ENCODE measurements at regions not wholly inside any gene's neighbourhood (a gene's known extent, or its start where the extent isn't known, plus 50 kb on each side); places are given as distances from the start of the nearest gene placed in this dataset.

GRCh38 chr4:32460972-32461371 lies 1740.8 kb downstream of the PCDH7 start:
- Histone ChIP-seq H3K36me3 (ENCODE audit: control insufficient read depth in 2 of 2, extremely low read depth in 1 of 2, insufficient read depth in 1 of 2, low read length in 1 of 2) (no peaks in the 10 kb centered on the region), H3K4me1 (ENCODE audit: control insufficient read depth in 1 of 2, extremely low read depth in 1 of 2, insufficient read depth in 2 of 2, low read length in 2 of 2) (no peaks in the 10 kb centered on the region), H3K9me3 (no peaks in the 10 kb centered on the region), H3K27me3 (replicated peaks in 1 of 2; ENCODE audit: control insufficient read depth in 2 of 2, extremely low read depth in 1 of 2, insufficient read depth in 2 of 2, low read length in 1 of 2) (no peaks in the 10 kb centered on the region), H3K4me3 (ENCODE audit: control insufficient read depth in 1 of 2, extremely low read depth in 1 of 2, low read length in 1 of 2) (no peak overlapping the region), H3K27ac (ENCODE audit: low read length) (no peak overlapping the region)
- H3K27ac Mint-ChIP-seq, result no peak overlapping the region
- ATAC-seq (replicated peaks in 1 of 4) (no peak), DNase-seq (no peak)
- ChIA-PET CTCF (interaction anchor here in 1 of 2 donors (0.6 kb wide), 1 partner anchor 1746 kb away, joined by 4 read pairs; no protein-coding TSS in a partner anchor), POLR2A (no interaction called here)
- no peaks in the 10 kb centered on the region for H3K27me3 Mint-ChIP-seq
- no CpG with 5 or more reads among the region's 1 CpG for WGBS (ENCODE audit: insufficient coverage)
- H3K4me1 Mint-ChIP-seq, result no peaks in the 10 kb centered on the region
- no peak overlapping the region for H3K4me3 Mint-ChIP-seq
- H3K36me3 Mint-ChIP-seq, result no peaks in the 10 kb centered on the region
- H3K9me3 Mint-ChIP-seq, result peaks cover 11 to 20% (median 12%) of the 10 kb centered on the region in 3 donors

GRCh38 chr4:32462944-32463343 lies 1742.8 kb downstream of the PCDH7 start:
- POLR2A ChIA-PET, result no interaction called here
- Mint-ChIP-seq H3K4me1 (no peaks in the 10 kb centered on the region), H3K27ac (no peak overlapping the region), H3K4me3 (no peak overlapping the region), H3K36me3 (no peaks in the 10 kb centered on the region), H3K27me3 (no peaks in the 10 kb centered on the region), H3K9me3 (peaks cover 6 to 16% (median 6%) of the 10 kb centered on the region in 3 donors)
- H3K4me1 ChIP-seq (ENCODE audit: control insufficient read depth in 1 of 2, extremely low read depth in 1 of 2, insufficient read depth in 2 of 2, low read length in 2 of 2), result no peaks in the 10 kb centered on the region
- ATAC-seq (replicated peaks in 1 of 4) (no peak), DNase-seq (no peak)
- CTCF ChIA-PET, result interaction anchor here in 1 of 2 donors (0.5 kb wide), 1 partner anchor 21 kb away, joined by 3 read pairs; no protein-coding TSS in a partner anchor
- WGBS (ENCODE audit: insufficient coverage), result no CpG with 5 or more reads among the region's 1 CpG
- H3K27ac ChIP-seq (ENCODE audit: low read length), result no peak overlapping the region
- H3K36me3 ChIP-seq (ENCODE audit: control insufficient read depth in 2 of 2, extremely low read depth in 1 of 2, insufficient read depth in 1 of 2, low read length in 1 of 2), result no peaks in the 10 kb centered on the region
- H3K27me3 ChIP-seq (replicated peaks in 1 of 2; ENCODE audit: control insufficient read depth in 2 of 2, extremely low read depth in 1 of 2, insufficient read depth in 2 of 2, low read length in 1 of 2), result no peaks in the 10 kb centered on the region
- no peaks in the 10 kb centered on the region for H3K9me3 ChIP-seq
- H3K4me3 ChIP-seq (ENCODE audit: control insufficient read depth in 1 of 2, extremely low read depth in 1 of 2, low read length in 1 of 2), result no peak overlapping the region

DNA sequence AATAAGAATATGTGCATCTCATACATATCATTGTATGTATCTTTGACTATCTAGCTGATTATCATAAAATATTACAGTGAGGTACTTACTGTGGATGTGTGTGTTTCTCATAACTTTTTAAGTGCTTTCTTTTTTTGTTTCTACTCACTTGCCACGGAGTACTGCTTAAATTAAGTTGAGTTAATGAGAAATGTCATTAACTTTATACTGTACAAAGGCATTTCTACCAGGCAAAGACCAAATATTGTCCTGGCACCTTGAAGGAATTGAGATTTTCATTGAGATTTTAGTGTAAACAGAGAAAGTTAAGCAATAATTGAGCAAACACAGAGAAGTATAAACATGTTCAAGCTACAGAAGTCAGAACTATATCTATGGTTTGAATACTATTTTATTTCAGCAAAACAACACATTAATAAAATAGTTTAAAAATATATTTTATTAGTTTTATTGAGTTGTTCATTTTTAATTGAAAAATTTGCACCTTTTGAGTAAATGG lies 1750.0 kb downstream of the PCDH7 start:
- no peaks in the 10 kb centered on the region for H3K36me3 ChIP-seq (ENCODE audit: control insufficient read depth in 2 of 2, extremely low read depth in 1 of 2, insufficient read depth in 1 of 2, low read length in 1 of 2)
- H3K4me1 Mint-ChIP-seq, result no peaks in the 10 kb centered on the region
- no CpG with 5 or more reads among the region's 1 CpG for WGBS (ENCODE audit: insufficient coverage)

GRCh38 chr4:32472918-32473317 lies 1752.7 kb downstream of the PCDH7 start:
- H3K4me3 Mint-ChIP-seq, result no peak overlapping the region
- H3K4me3 ChIP-seq (ENCODE audit: control insufficient read depth in 1 of 2, extremely low read depth in 1 of 2, low read length in 1 of 2), result no peak overlapping the region
- H3K27me3 Mint-ChIP-seq, result no peaks in the 10 kb centered on the region
- ATAC-seq (replicated peaks in 1 of 4) (no peak), DNase-seq (no peak)
- no peaks in the 10 kb centered on the region for H3K4me1 ChIP-seq (ENCODE audit: control insufficient read depth in 1 of 2, extremely low read depth in 1 of 2, insufficient read depth in 2 of 2, low read length in 2 of 2)
- no peaks in the 10 kb centered on the region for H3K36me3 Mint-ChIP-seq
- CTCF ChIA-PET, result no interaction called here
- no peaks in the 10 kb centered on the region for H3K4me1 Mint-ChIP-seq
- no peaks in the 10 kb centered on the region for H3K36me3 ChIP-seq (ENCODE audit: control insufficient read depth in 2 of 2, extremely low read depth in 1 of 2, insufficient read depth in 1 of 2, low read length in 1 of 2)
- H3K27ac ChIP-seq (ENCODE audit: low read length), result no peak overlapping the region
- WGBS (ENCODE audit: insufficient coverage), result 37% methylated on average over 2 of the region's 2 CpGs
- H3K9me3 ChIP-seq, result no peaks in the 10 kb centered on the region
- no peaks in the 10 kb centered on the region for H3K27me3 ChIP-seq (replicated peaks in 1 of 2; ENCODE audit: control insufficient read depth in 2 of 2, extremely low read depth in 1 of 2, insufficient read depth in 2 of 2, low read length in 1 of 2)
- POLR2A ChIA-PET, result no interaction called here
- no peak overlapping the region for H3K27ac Mint-ChIP-seq
- H3K9me3 Mint-ChIP-seq, result peaks cover 5 to 21% (median 10%) of the 10 kb centered on the region in 3 donors

More for the DNA sequence above, 1750.0 kb downstream of the PCDH7 start:
- no peak overlapping the region for H3K4me3 ChIP-seq (ENCODE audit: control insufficient read depth in 1 of 2, extremely low read depth in 1 of 2, low read length in 1 of 2)
- H3K9me3 ChIP-seq, result no peaks in the 10 kb centered on the region
- H3K4me1 ChIP-seq (ENCODE audit: control insufficient read depth in 1 of 2, extremely low read depth in 1 of 2, insufficient read depth in 2 of 2, low read length in 2 of 2), result no peaks in the 10 kb centered on the region
- peaks cover 0 to 12% (median 3%) of the 10 kb centered on the region in 3 donors for H3K9me3 Mint-ChIP-seq
- H3K36me3 Mint-ChIP-seq, result no peaks in the 10 kb centered on the region
- H3K27ac ChIP-seq (ENCODE audit: low read length), result no peak overlapping the region
- DNase-seq, result no peak
- POLR2A ChIA-PET, result no interaction called here
- H3K4me3 Mint-ChIP-seq, result no peak overlapping the region
- no peaks in the 10 kb centered on the region for H3K27me3 Mint-ChIP-seq
- CTCF ChIA-PET, result interaction anchor here (0.6 to 0.8 kb wide), 2 partner anchors 11 to 924 kb away, joined by 3 to 6 read pairs; no protein-coding TSS in a partner anchor
- no peak overlapping the region for H3K27ac Mint-ChIP-seq
- H3K27me3 ChIP-seq (replicated peaks in 1 of 2; ENCODE audit: control insufficient read depth in 2 of 2, extremely low read depth in 1 of 2, insufficient read depth in 2 of 2, low read length in 1 of 2), result no peaks in the 10 kb centered on the region
- ATAC-seq (replicated peaks in 1 of 4), result no peak

DNA sequence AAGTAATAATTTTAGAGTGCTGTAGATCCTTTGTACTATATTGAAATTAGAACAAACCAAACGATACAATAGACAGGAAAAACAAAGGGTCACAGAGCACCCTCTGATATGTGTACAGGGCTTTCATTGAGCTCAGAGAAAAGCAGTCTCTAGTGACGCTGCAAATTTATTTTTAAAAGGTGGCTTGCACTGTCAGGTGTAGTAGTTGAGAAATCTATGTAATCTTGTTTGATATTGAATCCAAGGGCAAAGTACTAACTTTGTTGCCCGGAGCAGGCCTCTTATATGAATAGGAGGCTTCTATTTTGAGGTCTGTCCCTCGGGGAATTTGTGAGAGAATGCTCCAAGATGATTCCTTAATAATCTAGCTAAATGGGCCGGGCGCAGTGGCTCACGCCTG lies 1755.5 kb downstream of the PCDH7 start:
- WGBS (ENCODE audit: insufficient coverage), result 89% methylated on average over 3 of the region's 7 CpGs
- Mint-ChIP-seq H3K9me3 (peaks cover 5 to 25% (median 13%) of the 10 kb centered on the region in 3 donors), H3K27ac (no peak overlapping the region), H3K4me3 (no peak overlapping the region), H3K27me3 (no peaks in the 10 kb centered on the region), H3K36me3 (no peaks in the 10 kb centered on the region), H3K4me1 (no peaks in the 10 kb centered on the region)
- no peaks in the 10 kb centered on the region for H3K36me3 ChIP-seq (ENCODE audit: control insufficient read depth in 2 of 2, extremely low read depth in 1 of 2, insufficient read depth in 1 of 2, low read length in 1 of 2)
- H3K4me3 ChIP-seq (ENCODE audit: control insufficient read depth in 1 of 2, extremely low read depth in 1 of 2, low read length in 1 of 2), result no peak overlapping the region
- ChIA-PET POLR2A (no interaction called here), CTCF (interaction anchor here in 1 of 2 donors (0.6 kb wide), 1 partner anchor 195 kb away, joined by 5 read pairs; no protein-coding TSS in a partner anchor)
- no peak overlapping the region for H3K27ac ChIP-seq (ENCODE audit: low read length)
- H3K9me3 ChIP-seq, result no peaks in the 10 kb centered on the region
- H3K4me1 ChIP-seq (ENCODE audit: control insufficient read depth in 1 of 2, extremely low read depth in 1 of 2, insufficient read depth in 2 of 2, low read length in 2 of 2), result no peaks in the 10 kb centered on the region
- H3K27me3 ChIP-seq (replicated peaks in 1 of 2; ENCODE audit: control insufficient read depth in 2 of 2, extremely low read depth in 1 of 2, insufficient read depth in 2 of 2, low read length in 1 of 2), result no peaks in the 10 kb centered on the region
- no peak for DNase-seq
- no peak for ATAC-seq (replicated peaks in 1 of 4)

DNA sequence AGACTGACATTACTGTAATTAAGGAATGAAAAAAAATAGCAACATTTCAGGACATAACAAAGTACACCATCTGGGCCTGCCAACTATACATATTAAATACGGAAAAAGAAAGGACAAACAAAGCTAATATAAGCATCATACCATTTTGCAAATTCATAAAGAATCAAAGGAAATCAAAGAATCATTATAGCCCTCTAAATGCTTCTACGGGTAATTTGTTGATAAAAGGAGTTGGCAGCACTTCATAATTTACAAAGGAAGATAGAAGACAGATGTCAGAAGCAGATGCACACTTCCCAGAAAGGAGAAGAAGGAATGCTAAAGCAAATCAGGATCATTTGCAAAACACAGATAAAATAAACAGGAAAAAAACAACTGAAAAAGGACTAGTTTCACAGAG lies 1757.3 kb downstream of the PCDH7 start:
- no CpG with 5 or more reads among the region's 2 CpGs for WGBS (ENCODE audit: insufficient coverage)
- Mint-ChIP-seq H3K4me3 (no peak overlapping the region), H3K27me3 (no peaks in the 10 kb centered on the region), H3K36me3 (no peaks in the 10 kb centered on the region), H3K27ac (no peak overlapping the region), H3K9me3 (peaks cover 6 to 27% (median 19%) of the 10 kb centered on the region in 3 donors), H3K4me1 (no peaks in the 10 kb centered on the region)
- H3K27ac ChIP-seq (ENCODE audit: low read length), result no peak overlapping the region
- H3K4me1 ChIP-seq (ENCODE audit: control insufficient read depth in 1 of 2, extremely low read depth in 1 of 2, insufficient read depth in 2 of 2, low read length in 2 of 2), result no peaks in the 10 kb centered on the region
- no peak for ATAC-seq (replicated peaks in 1 of 4)
- H3K9me3 ChIP-seq, result no peaks in the 10 kb centered on the region
- H3K36me3 ChIP-seq (ENCODE audit: control insufficient read depth in 2 of 2, extremely low read depth in 1 of 2, insufficient read depth in 1 of 2, low read length in 1 of 2), result no peaks in the 10 kb centered on the region
- CTCF ChIA-PET, result no interaction called here
- no peak for DNase-seq
- no peak overlapping the region for H3K4me3 ChIP-seq (ENCODE audit: control insufficient read depth in 1 of 2, extremely low read depth in 1 of 2, low read length in 1 of 2)
- POLR2A ChIA-PET, result no interaction called here
- no peaks in the 10 kb centered on the region for H3K27me3 ChIP-seq (replicated peaks in 1 of 2; ENCODE audit: control insufficient read depth in 2 of 2, extremely low read depth in 1 of 2, insufficient read depth in 2 of 2, low read length in 1 of 2)
